Mammary epithelial cell (primary cell): ENCODE measurements at regions not wholly inside any gene's neighbourhood (a gene's known extent, or its start where the extent isn't known, plus 50 kb on each side); places are given as distances from the start of the nearest gene placed in this dataset.

Experiments
- EZH2 ChIP-seq: IDR thresholded peaks from 2 replicates; pipeline ENCODE4 v1.6.1; 2012; ENCODE audit warnings: low read length, inconsistent platforms, borderline replicate concordance
- TF ChIP-seq, protein P1 (sequence below), 2 donors: IDR thresholded peaks in 1 of 2; conservative IDR thresholded peaks in 1 of 2; 2 replicates each; pipeline ENCODE4 v1.5.1; 2011 to 2012; ENCODE audit warnings: inconsistent platforms in 2 of 2, low read length in 2 of 2, mild to moderate bottlenecking in 2 of 2, control low read depth in 1 of 2, low read depth in 1 of 2; ENCODE audit not compliant: insufficient read depth in 1 of 2; ENCODE audit errors: extremely low read depth in 1 of 2

DNA sequence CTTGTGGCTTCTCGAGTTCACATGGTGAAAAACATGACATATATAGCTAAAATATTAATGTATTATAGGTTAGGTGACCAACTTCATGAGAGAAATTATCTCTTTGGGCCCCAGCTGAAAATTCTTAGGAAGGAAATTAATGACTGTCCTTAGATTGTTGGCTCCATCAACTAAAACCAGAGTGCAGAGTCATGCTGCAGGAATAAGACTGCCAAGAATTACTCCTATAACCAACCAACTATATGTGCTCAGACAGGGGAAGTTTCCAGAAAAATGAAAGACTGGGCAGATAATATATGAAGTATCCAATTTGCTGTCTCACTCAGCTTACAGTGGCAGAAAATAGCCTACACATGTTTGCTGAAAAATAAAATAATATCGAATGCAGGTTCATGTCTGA lies 71.0 kb upstream of the TMEFF2 start:
- TF ChIP-seq, protein P1, sequence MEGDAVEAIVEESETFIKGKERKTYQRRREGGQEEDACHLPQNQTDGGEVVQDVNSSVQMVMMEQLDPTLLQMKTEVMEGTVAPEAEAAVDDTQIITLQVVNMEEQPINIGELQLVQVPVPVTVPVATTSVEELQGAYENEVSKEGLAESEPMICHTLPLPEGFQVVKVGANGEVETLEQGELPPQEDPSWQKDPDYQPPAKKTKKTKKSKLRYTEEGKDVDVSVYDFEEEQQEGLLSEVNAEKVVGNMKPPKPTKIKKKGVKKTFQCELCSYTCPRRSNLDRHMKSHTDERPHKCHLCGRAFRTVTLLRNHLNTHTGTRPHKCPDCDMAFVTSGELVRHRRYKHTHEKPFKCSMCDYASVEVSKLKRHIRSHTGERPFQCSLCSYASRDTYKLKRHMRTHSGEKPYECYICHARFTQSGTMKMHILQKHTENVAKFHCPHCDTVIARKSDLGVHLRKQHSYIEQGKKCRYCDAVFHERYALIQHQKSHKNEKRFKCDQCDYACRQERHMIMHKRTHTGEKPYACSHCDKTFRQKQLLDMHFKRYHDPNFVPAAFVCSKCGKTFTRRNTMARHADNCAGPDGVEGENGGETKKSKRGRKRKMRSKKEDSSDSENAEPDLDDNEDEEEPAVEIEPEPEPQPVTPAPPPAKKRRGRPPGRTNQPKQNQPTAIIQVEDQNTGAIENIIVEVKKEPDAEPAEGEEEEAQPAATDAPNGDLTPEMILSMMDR (conservative IDR thresholded peaks at IDR 0.05 in 1 of 2, IDR thresholded peaks at IDR 0.05 in 1 of 2; ENCODE audit: extremely low read depth in 1 of 2, insufficient read depth in 1 of 2, low read depth in 1 of 2, low read length in 2 of 2) = no peak
- no peak for TF ChIP-seq EZH2
